Mucosa of rectum (tissue), 2 donors: ENCODE measurements at regions not wholly inside any gene's neighbourhood (a gene's known extent, or its start where the extent isn't known, plus 50 kb on each side); places are given as distances from the start of the nearest gene placed in this dataset.
A peak's percentile ranks its signal among the peaks of the same experiment; 100 is the strongest.

Source experiments
- H3K27ac ChIP-seq, 2 donors: one replicate each; pipeline ENCODE4 v1.7.0; 2013; ENCODE audit warnings: inconsistent platforms in 2 of 2, low read depth in 2 of 2, low read length in 2 of 2
- H3K27me3 ChIP-seq, 2 donors: one replicate each; pipeline ENCODE4 v1.7.0; 2013; ENCODE audit warnings: low read length in 2 of 2; ENCODE audit not compliant: control insufficient read depth in 2 of 2, insufficient read depth in 2 of 2
- H3K36me3 ChIP-seq, 2 donors: one replicate each; pipeline ENCODE4 v1.7.0; 2013; ENCODE audit warnings: low read length in 2 of 2; ENCODE audit not compliant: control insufficient read depth in 2 of 2, insufficient read depth in 2 of 2
- H3K4me1 ChIP-seq, 2 donors: one replicate each; pipeline ENCODE4 v1.7.0; 2013; ENCODE audit warnings: low read length in 2 of 2, mild to moderate bottlenecking in 1 of 2; ENCODE audit not compliant: control insufficient read depth in 2 of 2, insufficient read depth in 2 of 2
- H3K4me3 ChIP-seq, 2 donors: one replicate each; pipeline ENCODE4 v1.7.0; 2013; ENCODE audit warnings: low read length in 2 of 2
- H3K9ac ChIP-seq, 2 donors: one replicate each; pipeline ENCODE4 v1.7.0; 2013; ENCODE audit warnings: low read length in 2 of 2, low read depth in 1 of 2, mild to moderate bottlenecking in 1 of 2
- H3K9me3 ChIP-seq, 2 donors: one replicate each; pipeline ENCODE4 v1.7.0; 2013; ENCODE audit warnings: low read length in 2 of 2; ENCODE audit not compliant: control insufficient read depth in 2 of 2
- donor health status: healthy.
- donor health status: Normal muscosa, but diverticular disease.

DNA sequence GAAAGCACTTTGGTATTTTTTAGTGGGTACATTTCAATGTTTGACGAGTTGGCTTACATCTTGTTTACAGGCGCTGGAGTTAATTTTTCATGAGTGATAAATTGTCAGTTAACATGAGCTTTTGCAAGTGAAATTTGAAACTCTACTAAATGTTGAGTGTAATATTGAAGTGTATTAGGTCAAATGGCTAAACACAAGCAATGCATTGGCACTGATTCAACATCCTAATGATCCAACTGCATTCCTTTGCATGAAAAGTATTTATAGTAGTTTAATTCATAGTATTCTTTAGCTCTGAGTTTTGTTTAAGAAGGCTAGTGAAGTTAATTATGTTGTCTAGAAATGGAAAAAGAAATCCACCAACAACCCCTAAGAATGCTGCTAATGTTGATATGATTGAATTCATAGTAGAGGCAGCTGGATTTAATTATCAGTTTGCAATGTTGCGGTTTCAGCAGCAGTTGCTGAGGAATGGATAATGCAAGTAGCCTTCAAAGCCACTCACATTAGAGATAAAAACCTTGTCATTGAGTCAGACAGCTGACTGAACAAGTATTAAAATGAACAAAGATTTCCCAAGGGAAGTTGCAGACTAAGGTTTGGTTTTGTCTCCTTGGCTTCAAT, 245.6 kb upstream of the GOLIM4 start:
- Histone ChIP-seq H3K27ac (peak overlapping the region in 1 of 2 donors; percentile 9), H3K27me3 (no peaks in the 10 kb centered on the region), H3K9me3 (no peaks in the 10 kb centered on the region), H3K36me3 (no peaks in the 10 kb centered on the region), H3K4me1 (peaks cover 0 to 5% of the 10 kb centered on the region in 2 donors), H3K4me3 (no peak overlapping the region), H3K9ac (no peak overlapping the region)

DNA sequence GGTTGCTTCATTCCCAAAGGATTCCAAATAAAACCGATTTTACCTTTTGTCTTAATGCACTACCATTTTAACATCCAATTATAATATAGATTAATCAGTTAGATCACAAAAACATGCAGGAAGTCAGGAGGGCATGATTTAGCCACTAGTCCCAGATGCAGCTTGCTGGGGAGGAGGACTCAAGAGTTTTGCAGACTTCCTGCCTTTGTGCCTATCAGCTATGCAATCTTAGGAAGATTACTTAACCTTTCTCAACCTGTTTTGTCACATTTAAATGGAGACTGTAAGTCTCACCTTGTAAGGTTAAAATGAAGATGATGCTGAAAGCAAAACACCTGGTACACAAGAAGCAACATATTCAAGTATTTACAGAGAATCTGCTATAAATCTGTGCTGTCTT, 242.4 kb upstream of the GOLIM4 start:
- no peaks in the 10 kb centered on the region for H3K9me3 ChIP-seq
- H3K36me3 ChIP-seq, result no peaks in the 10 kb centered on the region
- H3K4me3 ChIP-seq, result no peak overlapping the region

DNA sequence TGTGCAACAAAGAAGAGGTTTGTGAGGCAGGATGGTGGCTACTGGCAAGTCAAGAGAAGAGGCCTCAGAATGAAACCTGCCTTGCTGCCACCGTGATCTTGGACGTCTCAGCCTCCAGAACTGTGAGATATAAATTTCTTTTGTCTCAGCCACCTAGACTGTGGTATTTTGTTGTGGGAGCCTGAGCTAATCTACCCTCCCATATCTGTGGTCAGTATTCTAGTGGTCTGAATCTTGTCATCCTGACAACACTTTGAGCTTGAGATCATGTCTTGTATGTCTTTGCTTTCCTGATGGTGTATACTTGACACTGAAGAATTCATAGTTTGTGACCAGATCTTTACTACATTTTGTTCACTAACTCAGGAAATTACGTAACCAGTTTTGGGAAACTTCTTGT, 240.6 kb upstream of the GOLIM4 start:
- Histone ChIP-seq H3K27me3 (no peaks in the 10 kb centered on the region), H3K36me3 (no peaks in the 10 kb centered on the region), H3K4me1 (peaks cover 0 to 1% of the 10 kb centered on the region in 2 donors), H3K9me3 (no peaks in the 10 kb centered on the region), H3K27ac (no peak overlapping the region), H3K4me3 (no peak overlapping the region), H3K9ac (no peak overlapping the region)

More for the DNA sequence above, 242.4 kb upstream of the GOLIM4 start:
- peaks cover 0 to 5% of the 10 kb centered on the region in 2 donors for H3K4me1 ChIP-seq
- no peaks in the 10 kb centered on the region for H3K27me3 ChIP-seq
- H3K9ac ChIP-seq, result no peak overlapping the region
- no peak overlapping the region for H3K27ac ChIP-seq

DNA sequence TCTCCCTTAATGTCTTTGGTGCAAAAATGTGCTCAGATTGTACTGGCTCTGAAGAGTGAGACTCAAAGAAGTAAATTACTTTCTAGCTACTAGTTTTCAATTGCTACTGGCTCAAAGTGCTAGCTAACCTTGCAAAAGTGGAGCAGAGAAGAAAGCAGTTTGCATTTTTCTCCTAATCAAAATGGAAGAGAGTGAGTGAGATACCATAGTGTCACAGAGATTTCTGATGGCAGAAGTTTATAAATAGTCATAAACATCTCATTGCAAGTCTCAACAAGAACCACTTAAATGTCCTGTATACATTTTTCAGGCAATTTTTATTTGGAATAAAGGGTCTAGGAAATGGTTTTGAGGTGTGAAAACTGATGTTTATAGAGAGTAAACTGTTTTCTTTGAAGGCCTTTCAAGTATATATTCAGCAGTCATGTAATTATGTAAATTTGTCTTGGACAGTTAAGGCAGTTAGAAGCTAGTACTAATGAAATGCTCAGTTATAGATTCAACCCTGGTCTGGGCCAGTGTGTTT, 237.7 kb upstream of the GOLIM4 start:
- Histone ChIP-seq H3K9ac (no peak overlapping the region), H3K36me3 (no peaks in the 10 kb centered on the region), H3K4me3 (no peak overlapping the region), H3K27me3 (no peaks in the 10 kb centered on the region), H3K4me1 (no peaks in the 10 kb centered on the region), H3K27ac (no peak overlapping the region), H3K9me3 (no peaks in the 10 kb centered on the region)

DNA sequence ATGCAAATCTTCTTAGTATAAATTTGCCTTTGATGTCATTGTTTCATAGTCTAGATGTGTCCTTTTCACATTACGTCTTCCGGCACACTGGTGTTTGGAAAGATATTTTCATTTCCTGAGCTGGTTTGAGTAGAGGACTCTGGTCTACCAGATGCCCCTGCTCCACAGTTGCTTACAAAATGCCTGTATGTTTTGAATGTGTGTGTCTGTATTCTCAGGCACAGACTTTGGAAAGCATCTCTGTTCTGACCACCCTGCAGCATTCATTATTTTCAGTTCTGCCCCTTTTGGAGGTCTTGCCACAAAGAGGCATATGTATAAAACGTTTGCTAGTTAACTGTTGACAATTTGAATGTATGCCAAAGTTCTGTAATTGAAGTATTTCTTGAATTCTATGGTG, 236.0 kb upstream of the GOLIM4 start:
- Histone ChIP-seq H3K4me1 (no peaks in the 10 kb centered on the region), H3K4me3 (no peak overlapping the region), H3K9me3 (no peaks in the 10 kb centered on the region), H3K9ac (no peak overlapping the region), H3K27me3 (no peaks in the 10 kb centered on the region), H3K27ac (no peak overlapping the region), H3K36me3 (no peaks in the 10 kb centered on the region)

DNA sequence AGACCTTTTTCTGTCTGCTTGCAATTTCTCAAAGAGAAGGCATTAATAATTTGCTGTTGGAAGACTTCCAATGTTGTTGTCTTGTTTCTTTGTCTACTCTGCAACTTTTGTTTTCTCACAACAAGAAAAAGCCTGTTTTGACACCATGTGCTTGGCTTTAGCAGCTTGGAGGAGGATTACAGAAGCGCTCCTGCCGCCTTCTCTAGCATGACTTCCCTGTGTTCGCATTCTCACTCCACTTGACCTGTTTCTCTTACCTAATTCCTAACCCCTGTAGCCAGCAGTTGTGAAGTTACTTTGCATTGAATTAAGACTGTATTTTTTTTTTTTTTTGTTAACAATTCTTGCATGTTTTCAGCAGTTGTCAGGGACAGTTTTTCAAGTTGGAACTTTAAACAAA, 235.3 kb upstream of the GOLIM4 start:
- Histone ChIP-seq H3K36me3 (no peaks in the 10 kb centered on the region), H3K4me3 (no peak overlapping the region), H3K27ac (no peak overlapping the region), H3K9ac (no peak overlapping the region), H3K27me3 (no peaks in the 10 kb centered on the region), H3K9me3 (no peaks in the 10 kb centered on the region), H3K4me1 (no peaks in the 10 kb centered on the region)

DNA sequence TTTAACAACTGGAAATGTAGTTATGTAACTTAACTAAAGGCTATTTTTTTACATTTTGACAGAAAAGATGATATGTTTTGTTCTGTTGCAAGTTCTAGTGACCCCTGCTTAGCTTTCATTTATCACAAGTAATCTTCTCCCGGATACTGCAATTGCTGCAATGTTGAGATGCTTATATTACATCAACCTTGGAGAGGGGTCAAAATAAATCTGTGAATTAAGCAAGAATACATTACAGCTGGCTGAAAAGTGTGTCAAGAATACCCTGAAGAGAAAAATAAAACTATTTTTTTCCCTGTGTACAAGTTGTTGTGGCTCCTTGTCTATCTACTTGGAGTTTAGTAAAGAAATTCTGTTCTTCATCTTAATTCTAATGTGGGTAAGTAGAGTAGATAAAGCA, 232.1 kb upstream of the GOLIM4 start:
- Histone ChIP-seq H3K9ac (no peak overlapping the region), H3K27ac (no peak overlapping the region), H3K27me3 (no peaks in the 10 kb centered on the region), H3K4me3 (no peak overlapping the region), H3K9me3 (no peaks in the 10 kb centered on the region), H3K4me1 (no peaks in the 10 kb centered on the region), H3K36me3 (no peaks in the 10 kb centered on the region)

DNA sequence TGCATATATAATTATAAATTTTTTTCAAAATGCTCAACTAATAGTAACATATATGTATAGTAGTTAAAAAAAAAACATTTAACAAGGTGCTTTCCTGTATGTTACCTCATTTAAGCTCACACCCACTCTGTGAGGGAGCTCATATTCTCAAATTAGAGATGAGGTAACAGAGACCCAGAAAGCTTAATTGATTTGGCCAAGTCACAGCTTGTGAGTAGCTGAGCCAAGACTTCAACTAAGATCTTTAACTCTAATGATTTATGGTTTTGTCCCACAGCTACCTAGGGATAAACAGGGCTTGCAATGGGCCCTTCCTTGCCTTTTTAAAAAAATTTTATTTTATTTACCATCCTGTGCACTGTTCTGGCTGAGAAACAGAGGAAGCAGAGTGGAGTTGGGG, 230.0 kb upstream of the GOLIM4 start:
- Histone ChIP-seq H3K27me3 (no peaks in the 10 kb centered on the region), H3K9me3 (no peaks in the 10 kb centered on the region), H3K4me1 (no peaks in the 10 kb centered on the region), H3K27ac (no peak overlapping the region), H3K4me3 (no peak overlapping the region), H3K36me3 (no peaks in the 10 kb centered on the region), H3K9ac (no peak overlapping the region)

DNA sequence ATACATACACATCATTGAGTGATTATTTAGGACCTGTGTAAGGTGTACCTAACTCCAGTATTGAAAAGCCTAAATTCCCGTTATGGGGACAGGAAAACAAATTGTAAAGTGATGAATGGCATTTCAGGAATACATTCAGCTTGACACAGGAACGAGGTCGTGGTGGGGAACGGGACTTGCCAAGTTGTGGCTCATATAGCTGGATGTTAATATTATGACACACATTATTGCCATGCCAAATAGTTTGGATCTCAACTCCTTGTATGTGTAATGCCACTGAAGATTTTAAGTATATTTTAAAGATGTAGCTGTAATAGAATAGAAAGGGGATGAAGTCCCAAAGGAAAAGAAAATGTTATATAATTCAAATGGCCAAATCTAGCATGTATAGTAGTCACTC, 227.2 kb upstream of the GOLIM4 start:
- Histone ChIP-seq H3K9me3 (no peaks in the 10 kb centered on the region), H3K9ac (no peak overlapping the region), H3K4me3 (no peak overlapping the region), H3K27ac (no peak overlapping the region), H3K36me3 (no peaks in the 10 kb centered on the region), H3K4me1 (no peaks in the 10 kb centered on the region), H3K27me3 (no peaks in the 10 kb centered on the region)

DNA sequence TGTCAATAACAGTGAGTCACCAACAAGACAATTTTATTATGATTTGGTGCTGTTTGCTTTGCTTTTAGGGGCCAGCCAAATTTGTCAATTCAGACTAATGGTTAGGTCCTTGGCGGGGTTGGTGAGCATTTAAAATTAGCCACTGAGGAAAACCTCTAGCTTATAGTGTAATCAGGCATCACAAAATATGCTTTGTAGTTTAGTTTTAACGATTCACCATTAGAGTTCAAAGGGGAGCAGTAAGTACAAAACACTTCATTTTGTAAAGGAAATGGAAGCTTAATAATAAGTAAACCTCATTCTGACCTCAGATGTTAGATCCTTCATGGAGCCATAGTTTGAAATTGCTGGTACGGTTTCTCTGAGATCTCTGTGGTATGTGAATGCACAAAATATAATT, 218.4 kb upstream of the GOLIM4 start:
- Histone ChIP-seq H3K27me3 (no peaks in the 10 kb centered on the region), H3K36me3 (no peaks in the 10 kb centered on the region), H3K9me3 (no peaks in the 10 kb centered on the region), H3K9ac (no peak overlapping the region), H3K4me3 (no peak overlapping the region), H3K4me1 (no peaks in the 10 kb centered on the region), H3K27ac (no peak overlapping the region)

DNA sequence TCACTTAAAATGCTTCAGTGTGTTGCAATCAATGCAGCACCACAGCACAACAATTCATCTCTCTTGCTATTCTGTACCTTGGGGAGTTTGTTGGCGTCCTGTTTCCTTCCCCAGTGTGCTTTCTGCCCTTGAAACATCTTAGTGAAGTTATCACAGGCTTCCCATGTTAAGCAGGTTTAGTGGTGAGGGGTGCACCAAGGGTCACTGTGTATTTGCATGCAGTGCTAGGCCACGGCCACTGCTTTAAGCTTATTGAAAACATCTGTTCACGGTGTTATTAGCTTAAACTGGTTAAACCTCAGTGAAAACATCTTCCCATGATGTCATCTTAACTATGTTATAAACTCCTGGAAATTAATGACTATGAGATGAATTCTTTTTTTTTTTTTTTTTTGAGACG, 217.3 kb upstream of the GOLIM4 start:
- H3K27ac ChIP-seq, result no peak overlapping the region
- no peak overlapping the region for H3K9ac ChIP-seq
- no peaks in the 10 kb centered on the region for H3K27me3 ChIP-seq
- H3K36me3 ChIP-seq, result no peaks in the 10 kb centered on the region
- H3K9me3 ChIP-seq, result no peaks in the 10 kb centered on the region
- H3K4me3 ChIP-seq, result no peak overlapping the region
- no peaks in the 10 kb centered on the region for H3K4me1 ChIP-seq
